Transverse colon (tissue), 4 donors: ENCODE measurements at regions not wholly inside any gene's neighbourhood (a gene's known extent, or its start where the extent isn't known, plus 50 kb on each side); places are given as distances from the start of the nearest gene placed in this dataset.

Experiments used
- DNase-seq: peaks from one replicate; pipeline ENCODE4 v3.0.0-alpha.2; 2019
- H3K27ac ChIP-seq, 4 donors: fragments of 200-600 bp; sonication (generic); 2 replicates each; pipeline ENCODE4 v1.5.1; 2016 to 2018; ENCODE audit warnings: inconsistent platforms in 4 of 4
- H3K27me3 ChIP-seq: fragments of 200-600 bp; sonication (generic); 2 replicates; pipeline ENCODE4 v1.5.1; 2017; ENCODE audit warnings: inconsistent platforms
- H3K36me3 ChIP-seq, 4 donors: fragments of 200-600 bp; sonication (generic); 2 replicates each; pipeline ENCODE4 v1.5.1; 2017 to 2019; ENCODE audit warnings: inconsistent platforms in 4 of 4
- H3K4me1 ChIP-seq, 4 donors: fragments of 200-600 bp; sonication (generic); 2 replicates each; pipeline ENCODE4 v1.5.1; 2017 to 2020; ENCODE audit warnings: inconsistent platforms in 4 of 4
- H3K4me3 ChIP-seq, 4 donors: fragments of 200-600 bp; sonication (generic); 1 replicate in 1 of 4; 2 replicates in 3 of 4; pipeline versions ENCODE4 v1.5.1 to v1.6.1; 2017 to 2019; ENCODE audit warnings: inconsistent platforms in 4 of 4
- H3K9me3 ChIP-seq, 2 donors: fragments of 200-600 bp; sonication (generic); 2 replicates each; pipeline ENCODE4 v1.5.1; 2017 to 2019; ENCODE audit warnings: inconsistent platforms in 2 of 2
- CTCF ChIP-seq, 5 experiments: fragments of 200-600 bp in 3 of 5; fragments of 450-650 bp in 2 of 5; sonication (generic) in 3 of 5; IDR thresholded peaks; 1 replicate in 2 of 5; 2 replicates in 3 of 5; pipeline ENCODE4 v1.5.1; 2016 to 2017; ENCODE audit warnings: antibody characterized with exemption in 5 of 5, inconsistent platforms in 3 of 5, mild to moderate bottlenecking in 2 of 5, moderate library complexity in 1 of 5
- EP300 ChIP-seq: sonication (generic); formaldehyde crosslinking; IDR thresholded peaks from one replicate; pipeline ENCODE4 v1.6.1; 2017; ENCODE audit warnings: antibody characterized with exemption, low read depth
- POLR2A ChIP-seq: fragments of 450-650 bp; IDR thresholded peaks from one replicate; pipeline ENCODE4 v1.6.1; 2016; ENCODE audit warnings: antibody characterized with exemption, mild to moderate bottlenecking, moderate library complexity
- POLR2AphosphoS5 ChIP-seq, 3 donors: sonication (generic); formaldehyde crosslinking; IDR thresholded peaks; one replicate each; pipeline ENCODE4 v1.6.1; 2016; ENCODE audit warnings: antibody characterized with exemption in 3 of 3
- WGBS, 2 donors: methylation state at CpG; one replicate each; pipeline ENCODE4 v1.1.5; 2018; ENCODE audit warnings: low coverage in 1 of 2; 5-methylcytosine and 5-hydroxymethylcytosine counted together
- in situ Hi-C, 4 donors: fragments of 200-750 bp; cut with MboI; loops; one replicate each; pipeline versions ENCODE4 v1.15.0 to v1.15.1; 2017; ENCODE audit warnings: low sequenced_read_pairs in 3 of 4, low pct_ligation_motif_present in 1 of 4, low pct_unique_long_range_greater_than_20kb in 1 of 4
- intact Hi-C: fragments of 100-400 bp; cut with DNase I; formaldehyde crosslinking; loops from one replicate; pipeline ENCODE4 v1.15.1; 2023; ENCODE audit warnings: low total_unique reads

DNA sequence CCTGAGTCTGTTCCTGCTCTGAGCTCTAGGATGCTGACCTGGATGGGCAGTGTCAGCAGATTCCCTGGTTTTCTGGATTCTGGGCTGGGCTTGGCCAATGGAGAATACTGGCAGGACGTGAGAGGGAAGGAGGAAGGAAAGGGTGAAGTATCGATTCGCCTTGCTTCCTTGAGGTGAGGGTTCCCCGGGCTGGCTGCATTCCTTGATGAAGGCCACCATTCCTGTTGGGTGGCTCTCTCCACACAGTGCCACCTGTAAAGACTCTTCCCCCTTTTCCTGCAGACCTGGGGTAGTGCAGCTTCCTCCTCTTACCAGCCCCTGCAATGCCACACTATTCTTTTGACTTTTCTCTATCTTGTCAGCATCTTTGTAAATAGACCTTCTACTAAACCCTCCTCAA lies 58.1 kb upstream of the TANC2 start:
- in situ Hi-C loops (no loop called here), intact Hi-C loops (loop anchor here (1.0 kb wide), 1 partner anchor 15 kb away; no protein-coding TSS in a partner anchor)
- H3K27ac ChIP-seq = no peak overlapping the region
- no peaks in the 10 kb centered on the region for H3K4me1 ChIP-seq
- no peaks in the 10 kb centered on the region for H3K36me3 ChIP-seq
- no peak overlapping the region for H3K4me3 ChIP-seq
- no peak for TF ChIP-seq CTCF (IDR thresholded peaks at IDR 0.05)
- TF ChIP-seq EP300 = no peak
- TF ChIP-seq POLR2A = no peak
- TF ChIP-seq POLR2AphosphoS5 (IDR thresholded peaks at IDR 0.05) = no peak
- 80% methylated on average over 4 of the region's 4 CpGs; no CpG with 5 or more reads in 1 of the 2 donors for WGBS, 2 donors
- no peaks in the 10 kb centered on the region for H3K9me3 ChIP-seq
- no peak for DNase-seq
- H3K27me3 ChIP-seq = no peaks in the 10 kb centered on the region

GRCh38 chr17:62906881-62907280 lies 59.2 kb upstream of the TANC2 start:
- no peaks in the 10 kb centered on the region for H3K4me1 ChIP-seq
- H3K27me3 ChIP-seq = no peaks in the 10 kb centered on the region
- TF ChIP-seq EP300 (no peak), CTCF (IDR thresholded peaks at IDR 0.05) (no peak), POLR2A (no peak), POLR2AphosphoS5 (IDR thresholded peaks at IDR 0.05) (no peak)
- no peaks in the 10 kb centered on the region for H3K36me3 ChIP-seq
- no peaks in the 10 kb centered on the region for H3K9me3 ChIP-seq
- no peak overlapping the region for H3K4me3 ChIP-seq
- no peak overlapping the region for H3K27ac ChIP-seq
- in situ Hi-C loops (no loop called here), intact Hi-C loops (loop anchor here (1.0 kb wide), 1 partner anchor 16 kb away; no protein-coding TSS in a partner anchor)
- DNase-seq = no peak

DNA sequence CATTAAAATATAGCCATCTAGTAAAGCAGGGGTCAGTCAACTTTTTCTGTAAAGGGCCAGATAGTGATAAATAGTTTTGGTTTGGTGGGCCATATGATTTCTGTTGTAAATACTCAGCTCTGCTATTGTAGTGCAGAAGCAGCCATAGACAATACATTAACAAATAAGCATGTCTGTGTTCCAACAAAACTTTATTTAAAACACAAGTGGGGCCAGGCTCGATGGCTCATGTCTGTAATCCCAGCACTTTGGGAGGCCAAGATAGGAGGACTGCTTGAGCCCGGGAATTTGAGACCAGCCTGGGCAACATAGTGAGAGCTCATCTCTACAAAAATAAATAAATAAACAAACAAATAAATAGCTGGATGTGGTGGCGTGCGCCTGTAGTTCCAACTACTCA lies 60.8 kb upstream of the TANC2 start:
- Histone ChIP-seq H3K36me3 (no peaks in the 10 kb centered on the region), H3K4me3 (no peak overlapping the region), H3K4me1 (no peaks in the 10 kb centered on the region), H3K27me3 (no peaks in the 10 kb centered on the region), H3K9me3 (no peaks in the 10 kb centered on the region), H3K27ac (no peak overlapping the region)
- in situ Hi-C loops = no loop called here
- DNase-seq = no peak
- intact Hi-C loops = no loop called here
- WGBS, 2 donors = 77 to 90% methylated on average over 4 of the region's 4 CpGs
- TF ChIP-seq POLR2A (no peak), POLR2AphosphoS5 (IDR thresholded peaks at IDR 0.05) (no peak), CTCF (IDR thresholded peaks at IDR 0.05) (no peak), EP300 (no peak)

DNA sequence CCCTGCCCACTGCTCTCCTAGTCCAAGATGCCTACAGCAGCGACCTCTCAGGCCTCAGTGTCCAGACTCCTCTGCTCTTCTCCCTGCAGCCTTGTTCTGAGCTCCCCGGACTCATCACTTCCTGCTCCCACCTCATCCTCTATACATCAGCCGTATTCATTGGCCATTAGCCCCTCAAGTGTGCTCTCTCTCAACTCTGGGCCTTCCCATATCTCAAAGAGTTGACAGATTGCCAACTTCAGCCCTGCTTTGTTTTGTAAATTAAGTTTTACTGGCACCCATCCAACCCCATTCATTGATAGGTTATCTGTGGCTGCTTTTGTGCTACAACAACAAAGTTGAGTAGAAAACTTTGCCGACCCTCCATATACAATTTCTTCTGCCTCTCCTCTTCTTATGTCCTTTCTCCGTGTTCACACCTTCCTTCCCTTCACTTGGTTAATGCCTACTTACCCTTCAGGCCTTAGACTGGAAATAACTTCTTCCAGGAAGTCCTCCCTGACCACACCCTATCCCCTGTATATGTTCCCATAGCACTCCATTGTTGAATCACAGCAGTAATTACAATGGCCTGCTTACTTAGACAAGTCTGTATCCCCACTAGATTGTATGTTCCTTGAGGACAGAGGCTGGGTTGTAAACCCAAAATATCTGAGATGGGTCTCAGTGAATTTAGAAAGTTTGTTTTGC lies 63.4 kb upstream of the TANC2 start:
- H3K4me3 ChIP-seq = no peak overlapping the region
- no peak overlapping the region for H3K27ac ChIP-seq
- H3K36me3 ChIP-seq = no peaks in the 10 kb centered on the region
- intact Hi-C loops (no loop called here), in situ Hi-C loops (no loop called here)
- DNase-seq = no peak
- no peaks in the 10 kb centered on the region for H3K27me3 ChIP-seq
- H3K4me1 ChIP-seq = no peaks in the 10 kb centered on the region
- no peak for TF ChIP-seq EP300
- no peak for TF ChIP-seq POLR2A
- no peak for TF ChIP-seq CTCF (IDR thresholded peaks at IDR 0.05)
- WGBS, 2 donors = 71 to 93% methylated on average over 5 of the region's 5 CpGs
- no peaks in the 10 kb centered on the region for H3K9me3 ChIP-seq
